ENCODE measurements at regions not wholly inside any gene's neighbourhood (a gene's known extent, or its start where the extent isn't known, plus 50 kb on each side); places are given as distances from the start of the nearest gene placed in this dataset.

DNA sequence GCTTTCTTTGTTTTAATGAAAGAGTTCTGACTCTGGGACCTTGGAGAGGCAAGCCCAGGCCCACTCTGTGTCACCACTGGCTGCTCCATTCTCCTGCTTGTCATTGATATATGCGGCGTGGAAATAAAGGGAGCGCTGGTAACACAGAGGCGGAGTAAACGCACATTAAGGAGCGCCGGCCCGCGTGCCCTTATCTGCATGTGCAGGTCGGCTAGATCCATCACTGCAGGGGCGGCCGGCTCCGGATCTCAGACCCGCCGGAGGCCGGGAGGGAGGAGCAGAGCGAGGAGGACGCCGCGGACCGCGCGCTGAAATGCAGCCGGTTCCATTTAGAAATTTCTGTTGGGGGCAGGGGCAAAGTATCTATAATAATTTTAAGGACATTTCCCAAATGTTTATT, 70.8 kb downstream of the MRPL36 start:
- TF ChIP-seq, protein P1, sequence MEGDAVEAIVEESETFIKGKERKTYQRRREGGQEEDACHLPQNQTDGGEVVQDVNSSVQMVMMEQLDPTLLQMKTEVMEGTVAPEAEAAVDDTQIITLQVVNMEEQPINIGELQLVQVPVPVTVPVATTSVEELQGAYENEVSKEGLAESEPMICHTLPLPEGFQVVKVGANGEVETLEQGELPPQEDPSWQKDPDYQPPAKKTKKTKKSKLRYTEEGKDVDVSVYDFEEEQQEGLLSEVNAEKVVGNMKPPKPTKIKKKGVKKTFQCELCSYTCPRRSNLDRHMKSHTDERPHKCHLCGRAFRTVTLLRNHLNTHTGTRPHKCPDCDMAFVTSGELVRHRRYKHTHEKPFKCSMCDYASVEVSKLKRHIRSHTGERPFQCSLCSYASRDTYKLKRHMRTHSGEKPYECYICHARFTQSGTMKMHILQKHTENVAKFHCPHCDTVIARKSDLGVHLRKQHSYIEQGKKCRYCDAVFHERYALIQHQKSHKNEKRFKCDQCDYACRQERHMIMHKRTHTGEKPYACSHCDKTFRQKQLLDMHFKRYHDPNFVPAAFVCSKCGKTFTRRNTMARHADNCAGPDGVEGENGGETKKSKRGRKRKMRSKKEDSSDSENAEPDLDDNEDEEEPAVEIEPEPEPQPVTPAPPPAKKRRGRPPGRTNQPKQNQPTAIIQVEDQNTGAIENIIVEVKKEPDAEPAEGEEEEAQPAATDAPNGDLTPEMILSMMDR (conservative IDR thresholded peaks at IDR 0.05; ENCODE audit: low read length) = no peak
- no peak for TF ChIP-seq EZH2phosphoT487 (IDR thresholded peaks at IDR 0.05; ENCODE audit: borderline replicate concordance, low read depth, low read length)

Measured in OCI-LY7 (cell line).